Skin epidermis (tissue), 12 donors: ENCODE measurements at regions not wholly inside any gene's neighbourhood (a gene's known extent, or its start where the extent isn't known, plus 50 kb on each side); places are given as distances from the start of the nearest gene placed in this dataset.

Source experiments
- H3K27ac ChIP-seq, 21 experiments: fragments of 200-600 bp; sonication (generic) in 11 of 21; one replicate each; pipeline ENCODE4 v1.5.0; 2020; ENCODE audit warnings: mild to moderate bottlenecking in 3 of 21, inconsistent platforms in 2 of 21, moderate library complexity in 2 of 21
- H3K4me3 ChIP-seq, 7 experiments: fragments of 200-600 bp; sonication (generic) in 2 of 7; one replicate each; pipeline ENCODE4 v1.5.0; 2020; ENCODE audit warnings: inconsistent platforms in 2 of 7, mild to moderate bottlenecking in 2 of 7, moderate library complexity in 1 of 7

- Histone ChIP-seq H3K27ac (no peak overlapping the region), H3K4me3 (no peak overlapping the region)
Measured at GRCh38 chr3:39000008-39000450, 51.7 kb downstream of the SCN11A start.

- no peak overlapping the region for H3K27ac ChIP-seq
Measured at GRCh38 chr3:38998086-38998485, 53.7 kb downstream of the SCN11A start.

GRCh38 chr3:38996193-38996592 is 55.6 kb downstream of the SCN11A start:
- Histone ChIP-seq H3K4me3 (no peak overlapping the region), H3K27ac (no peak overlapping the region)

More at GRCh38 chr3:38998086-38998485, 53.7 kb downstream of the SCN11A start:
- H3K4me3 ChIP-seq: no peak overlapping the region

- H3K27ac ChIP-seq: no peak overlapping the region
- no peak overlapping the region for H3K4me3 ChIP-seq
Measured at GRCh38 chr3:38994251-38994650, 57.5 kb downstream of the SCN11A start.

- H3K4me3 ChIP-seq: no peak overlapping the region
- H3K27ac ChIP-seq: no peak overlapping the region
Measured at GRCh38 chr3:38992117-38992760, 59.5 kb downstream of the SCN11A start.

- Histone ChIP-seq H3K4me3 (no peak overlapping the region), H3K27ac (no peak overlapping the region)
Measured at GRCh38 chr3:38990621-38991020, 61.1 kb downstream of the SCN11A start.

GRCh38 chr3:38989917-38990510 is 61.7 kb downstream of the SCN11A start:
- H3K4me3 ChIP-seq: no peak overlapping the region
- no peak overlapping the region for H3K27ac ChIP-seq

GRCh38 chr3:38988955-38989354 is 62.8 kb downstream of the SCN11A start:
- Histone ChIP-seq H3K27ac (no peak overlapping the region), H3K4me3 (no peak overlapping the region)

GRCh38 chr3:38987456-38987855 is 64.3 kb downstream of the SCN11A start:
- Histone ChIP-seq H3K27ac (no peak overlapping the region), H3K4me3 (no peak overlapping the region)

- H3K4me3 ChIP-seq: no peak overlapping the region
- no peak overlapping the region for H3K27ac ChIP-seq
Measured at GRCh38 chr3:38986901-38987300, 64.8 kb downstream of the SCN11A start.

GRCh38 chr3:38985981-38986380 is 65.8 kb downstream of the SCN11A start:
- Histone ChIP-seq H3K4me3 (no peak overlapping the region), H3K27ac (no peak overlapping the region)

- H3K4me3 ChIP-seq: no peak overlapping the region
- H3K27ac ChIP-seq: no peak overlapping the region
Measured at GRCh38 chr3:38985581-38985980, 66.2 kb downstream of the SCN11A start.

GRCh38 chr3:38984731-38985130 is 67.0 kb downstream of the SCN11A start:
- no peak overlapping the region for H3K27ac ChIP-seq
- no peak overlapping the region for H3K4me3 ChIP-seq

- no peak overlapping the region for H3K27ac ChIP-seq
- H3K4me3 ChIP-seq: no peak overlapping the region
Measured at GRCh38 chr3:38984110-38984509, 67.6 kb downstream of the SCN11A start.

GRCh38 chr3:38980938-38981337 is 70.8 kb downstream of the SCN11A start:
- Histone ChIP-seq H3K27ac (no peak overlapping the region), H3K4me3 (no peak overlapping the region)

GRCh38 chr3:38978729-38979128 is 73.0 kb downstream of the SCN11A start:
- Histone ChIP-seq H3K4me3 (no peak overlapping the region), H3K27ac (no peak overlapping the region)

- Histone ChIP-seq H3K4me3 (no peak overlapping the region), H3K27ac (no peak overlapping the region)
Measured at GRCh38 chr3:38970851-38971638, 80.7 kb downstream of the SCN11A start.

- H3K27ac ChIP-seq: no peak overlapping the region
- H3K4me3 ChIP-seq: no peak overlapping the region
Measured at GRCh38 chr3:38969317-38970235, 82.2 kb downstream of the SCN11A start.

- no peak overlapping the region for H3K4me3 ChIP-seq
- H3K27ac ChIP-seq: no peak overlapping the region
Measured at GRCh38 chr3:38968891-38969290, 82.9 kb downstream of the SCN11A start.

GRCh38 chr3:38968403-38968802 is 83.3 kb downstream of the SCN11A start:
- Histone ChIP-seq H3K4me3 (no peak overlapping the region), H3K27ac (no peak overlapping the region)
